IPS-18c (cell line): ENCODE measurements at regions not wholly inside any gene's neighbourhood (a gene's known extent, or its start where the extent isn't known, plus 50 kb on each side); places are given as distances from the start of the nearest gene placed in this dataset.

Experiments
- H3K4me3 ChIP-seq: 2 replicates; pipeline ENCODE4 v1.7.0; 2013; ENCODE audit warnings: low read depth, mild to moderate bottlenecking, low read length, moderate library complexity; ENCODE audit not compliant: insufficient read depth
- H3K9me3 ChIP-seq: one replicate; pipeline ENCODE4 v1.6.1; 2013; ENCODE audit warnings: mild to moderate bottlenecking, low read length, moderate library complexity; ENCODE audit not compliant: control insufficient read depth, insufficient read depth

GRCh38 chr5:141800617-141801016 lies 77.6 kb downstream of the PCDH1 start:
- Histone ChIP-seq H3K4me3 (no peak overlapping the region), H3K9me3 (no peaks in the 10 kb centered on the region)

GRCh38 chr5:141799507-141800167 lies 78.6 kb downstream of the PCDH1 start:
- H3K4me3 ChIP-seq = no peak overlapping the region

GRCh38 chr5:141797425-141797824 lies 80.8 kb downstream of the PCDH1 start:
- H3K4me3 ChIP-seq = no peak overlapping the region
- no peaks in the 10 kb centered on the region for H3K9me3 ChIP-seq

More at GRCh38 chr5:141799507-141800167, 78.6 kb downstream of the PCDH1 start:
- no peaks in the 10 kb centered on the region for H3K9me3 ChIP-seq

- H3K4me3 ChIP-seq = no peak overlapping the region
- H3K9me3 ChIP-seq = no peaks in the 10 kb centered on the region
These were observed 82.8 kb downstream of the PCDH1 start for GRCh38 chr5:141795421-141795820.

- Histone ChIP-seq H3K4me3 (no peak overlapping the region), H3K9me3 (no peaks in the 10 kb centered on the region)
These were observed 84.3 kb downstream of the PCDH1 start for GRCh38 chr5:141793881-141794280.

- Histone ChIP-seq H3K4me3 (no peak overlapping the region), H3K9me3 (no peaks in the 10 kb centered on the region)
These were observed 84.8 kb downstream of the PCDH1 start for GRCh38 chr5:141793403-141793802.

GRCh38 chr5:141790630-141791029 lies 87.6 kb downstream of the PCDH1 start:
- H3K9me3 ChIP-seq = no peaks in the 10 kb centered on the region

GRCh38 chr5:141789330-141789729 lies 88.9 kb downstream of the PCDH1 start:
- Histone ChIP-seq H3K4me3 (no peak overlapping the region), H3K9me3 (no peaks in the 10 kb centered on the region)

More at GRCh38 chr5:141790630-141791029, 87.6 kb downstream of the PCDH1 start:
- H3K4me3 ChIP-seq = no peak overlapping the region

- Histone ChIP-seq H3K9me3 (no peaks in the 10 kb centered on the region), H3K4me3 (no peak overlapping the region)
These were observed 89.8 kb downstream of the PCDH1 start for GRCh38 chr5:141788296-141788970.

- no peaks in the 10 kb centered on the region for H3K9me3 ChIP-seq
- H3K4me3 ChIP-seq = no peak overlapping the region
These were observed 90.8 kb downstream of the PCDH1 start for GRCh38 chr5:141787376-141787775.

- no peak overlapping the region for H3K4me3 ChIP-seq
- no peaks in the 10 kb centered on the region for H3K9me3 ChIP-seq
These were observed 91.5 kb downstream of the PCDH1 start for GRCh38 chr5:141786700-141787099.

- no peaks in the 10 kb centered on the region for H3K9me3 ChIP-seq
- no peak overlapping the region for H3K4me3 ChIP-seq
These were observed 92.5 kb downstream of the PCDH1 start for GRCh38 chr5:141785711-141786110.

GRCh38 chr5:141785135-141785534 lies 93.1 kb downstream of the PCDH1 start:
- Histone ChIP-seq H3K9me3 (no peaks in the 10 kb centered on the region), H3K4me3 (no peak overlapping the region)

- H3K4me3 ChIP-seq = no peak overlapping the region
- no peaks in the 10 kb centered on the region for H3K9me3 ChIP-seq
These were observed 93.7 kb downstream of the PCDH1 start for GRCh38 chr5:141784529-141784928.

GRCh38 chr5:141783947-141784296 lies 94.3 kb downstream of the PCDH1 start:
- H3K4me3 ChIP-seq = no peak overlapping the region
- H3K9me3 ChIP-seq = no peaks in the 10 kb centered on the region

- H3K9me3 ChIP-seq = no peaks in the 10 kb centered on the region
- no peak overlapping the region for H3K4me3 ChIP-seq
These were observed 94.9 kb downstream of the PCDH1 start for GRCh38 chr5:141783005-141783946.

GRCh38 chr5:141781910-141782309 lies 96.3 kb downstream of the PCDH1 start:
- H3K4me3 ChIP-seq = no peak overlapping the region
- H3K9me3 ChIP-seq = no peaks in the 10 kb centered on the region
